ENCODE measurements at regions not wholly inside any gene's neighbourhood (a gene's known extent, or its start where the extent isn't known, plus 50 kb on each side); places are given as distances from the start of the nearest gene placed in this dataset.

DNA sequence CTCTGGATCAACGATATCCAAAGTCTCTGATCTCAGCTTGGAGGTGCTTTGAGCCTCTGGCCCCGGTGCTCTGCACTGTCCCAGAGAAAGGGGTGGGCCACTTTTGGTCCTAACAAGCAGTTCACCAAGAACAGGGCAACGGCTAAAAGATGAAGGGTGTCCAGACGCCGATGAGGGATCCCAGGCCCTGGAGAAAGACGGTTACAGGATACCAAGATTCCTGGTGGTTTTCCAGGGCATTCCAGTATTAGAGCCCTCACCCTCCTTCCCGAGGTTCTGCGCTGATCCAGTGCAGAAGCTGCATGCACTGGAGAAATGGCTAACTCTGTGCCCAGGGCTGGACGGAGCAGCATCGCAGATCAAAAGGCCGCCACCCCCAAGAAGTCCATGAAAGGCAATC lies 149.9 kb upstream of the IRF2BP2 start:
- no peak for TF ChIP-seq POLR2A (IDR thresholded peaks at IDR 0.05; ENCODE audit: low read depth, low read length)
- TF ChIP-seq TAF1 (IDR thresholded peaks at IDR 0.05; ENCODE audit: low read depth, low read length): no peak
- TF ChIP-seq POLR2AphosphoS5 (IDR thresholded peaks at IDR 0.05; ENCODE audit: low read depth, low read length): no peak
- no peak for TF ChIP-seq POU2F2 (IDR thresholded peaks at IDR 0.05; ENCODE audit: low read depth, low read length)
- TF ChIP-seq SPI1 (IDR thresholded peaks at IDR 0.05; ENCODE audit: low read depth, low read length): no peak
